ENCODE measurements at regions not wholly inside any gene's neighbourhood (a gene's known extent, or its start where the extent isn't known, plus 50 kb on each side); places are given as distances from the start of the nearest gene placed in this dataset.
"Not testable (repeated sequence)": the region's sequence is repeated elsewhere in the genome, so short reads cannot be mapped to it uniquely, and the experiment has no call there.

GRCh38 chr11:90650153-90650552, 427.3 kb upstream of the CHORDC1 start:
- H3K27me3 ChIP-seq (ENCODE audit: control insufficient read depth in 3 of 3, insufficient read depth in 3 of 3, low read length in 3 of 3) = no peaks in the 10 kb centered on the region
- H3K36me3 ChIP-seq (ENCODE audit: control insufficient read depth in 3 of 3, insufficient read depth in 3 of 3, low read length in 3 of 3) = no peaks in the 10 kb centered on the region

GRCh38 chr11:90646706-90647105, 423.9 kb upstream of the CHORDC1 start:
- no peak overlapping the region for H3K27ac ChIP-seq (ENCODE audit: low read depth, low read length)
- no peaks in the 10 kb centered on the region for H3K9me3 ChIP-seq (ENCODE audit: control insufficient read depth in 3 of 3, low read length in 3 of 3)
- H3K4me1 ChIP-seq (ENCODE audit: control insufficient read depth in 3 of 3, insufficient read depth in 3 of 3, low read length in 3 of 3) = no peaks in the 10 kb centered on the region
- no peaks in the 10 kb centered on the region for H3K27me3 ChIP-seq (ENCODE audit: control insufficient read depth in 3 of 3, insufficient read depth in 3 of 3, low read length in 3 of 3)
- no peak overlapping the region for H3K4me3 ChIP-seq (ENCODE audit: low read length in 3 of 3)
- H3K36me3 ChIP-seq (ENCODE audit: control insufficient read depth in 3 of 3, insufficient read depth in 3 of 3, low read length in 3 of 3) = no peaks in the 10 kb centered on the region
- H3K9ac ChIP-seq (ENCODE audit: low read depth in 1 of 3, low read length in 3 of 3) = no peak overlapping the region

More at GRCh38 chr11:90650153-90650552, 427.3 kb upstream of the CHORDC1 start:
- H3K27ac ChIP-seq (ENCODE audit: low read depth, low read length) = no peak overlapping the region
- H3K9me3 ChIP-seq (ENCODE audit: control insufficient read depth in 3 of 3, low read length in 3 of 3) = no peaks in the 10 kb centered on the region
- H3K4me1 ChIP-seq (ENCODE audit: control insufficient read depth in 3 of 3, insufficient read depth in 3 of 3, low read length in 3 of 3) = no peaks in the 10 kb centered on the region
- no peak overlapping the region for H3K9ac ChIP-seq (ENCODE audit: low read depth in 1 of 3, low read length in 3 of 3)
- H3K4me3 ChIP-seq (ENCODE audit: low read length in 3 of 3) = no peak overlapping the region

- Histone ChIP-seq H3K27ac (ENCODE audit: low read depth, low read length) (no peak overlapping the region), H3K27me3 (ENCODE audit: control insufficient read depth in 3 of 3, insufficient read depth in 3 of 3, low read length in 3 of 3) (no peaks in the 10 kb centered on the region), H3K4me1 (ENCODE audit: control insufficient read depth in 3 of 3, insufficient read depth in 3 of 3, low read length in 3 of 3) (no peaks in the 10 kb centered on the region), H3K9ac (ENCODE audit: low read depth in 1 of 3, low read length in 3 of 3) (no peak overlapping the region), H3K9me3 (ENCODE audit: control insufficient read depth in 3 of 3, low read length in 3 of 3) (no peaks in the 10 kb centered on the region), H3K36me3 (ENCODE audit: control insufficient read depth in 3 of 3, insufficient read depth in 3 of 3, low read length in 3 of 3) (no peaks in the 10 kb centered on the region), H3K4me3 (ENCODE audit: low read length in 3 of 3) (no peak overlapping the region)
These were observed 423.4 kb upstream of the CHORDC1 start for GRCh38 chr11:90646266-90646665.

GRCh38 chr11:90639461-90639993, 416.7 kb upstream of the CHORDC1 start:
- H3K36me3 ChIP-seq (ENCODE audit: control insufficient read depth in 3 of 3, insufficient read depth in 3 of 3, low read length in 3 of 3) = no peaks in the 10 kb centered on the region
- no peak overlapping the region for H3K9ac ChIP-seq (ENCODE audit: low read depth in 1 of 3, low read length in 3 of 3)
- no peak overlapping the region for H3K4me3 ChIP-seq (ENCODE audit: low read length in 3 of 3)
- H3K9me3 ChIP-seq (ENCODE audit: control insufficient read depth in 3 of 3, low read length in 3 of 3) = no peaks in the 10 kb centered on the region
- H3K27ac ChIP-seq (ENCODE audit: low read depth, low read length) = no peak overlapping the region
- H3K27me3 ChIP-seq (ENCODE audit: control insufficient read depth in 3 of 3, insufficient read depth in 3 of 3, low read length in 3 of 3) = no peaks in the 10 kb centered on the region
- no peaks in the 10 kb centered on the region for H3K4me1 ChIP-seq (ENCODE audit: control insufficient read depth in 3 of 3, insufficient read depth in 3 of 3, low read length in 3 of 3)

- Histone ChIP-seq H3K4me1 (ENCODE audit: control insufficient read depth in 3 of 3, insufficient read depth in 3 of 3, low read length in 3 of 3) (no peaks in the 10 kb centered on the region), H3K9me3 (ENCODE audit: control insufficient read depth in 3 of 3, low read length in 3 of 3) (no peaks in the 10 kb centered on the region), H3K9ac (ENCODE audit: low read depth in 1 of 3, low read length in 3 of 3) (no peak overlapping the region), H3K27ac (ENCODE audit: low read depth, low read length) (no peak overlapping the region), H3K27me3 (ENCODE audit: control insufficient read depth in 3 of 3, insufficient read depth in 3 of 3, low read length in 3 of 3) (no peaks in the 10 kb centered on the region), H3K36me3 (ENCODE audit: control insufficient read depth in 3 of 3, insufficient read depth in 3 of 3, low read length in 3 of 3) (no peaks in the 10 kb centered on the region), H3K4me3 (ENCODE audit: low read length in 3 of 3) (no peak overlapping the region)
These were observed 413.0 kb upstream of the CHORDC1 start for GRCh38 chr11:90635886-90636285.

GRCh38 chr11:90635151-90635550, 412.3 kb upstream of the CHORDC1 start:
- no peaks in the 10 kb centered on the region for H3K27me3 ChIP-seq (ENCODE audit: control insufficient read depth in 3 of 3, insufficient read depth in 3 of 3, low read length in 3 of 3)
- no peak overlapping the region for H3K4me3 ChIP-seq (ENCODE audit: low read length in 3 of 3)
- H3K9me3 ChIP-seq (ENCODE audit: control insufficient read depth in 3 of 3, low read length in 3 of 3) = no peaks in the 10 kb centered on the region
- no peaks in the 10 kb centered on the region for H3K4me1 ChIP-seq (ENCODE audit: control insufficient read depth in 3 of 3, insufficient read depth in 3 of 3, low read length in 3 of 3)
- H3K36me3 ChIP-seq (ENCODE audit: control insufficient read depth in 3 of 3, insufficient read depth in 3 of 3, low read length in 3 of 3) = no peaks in the 10 kb centered on the region
- H3K27ac ChIP-seq (ENCODE audit: low read depth, low read length) = no peak overlapping the region
- no peak overlapping the region for H3K9ac ChIP-seq (ENCODE audit: low read depth in 1 of 3, low read length in 3 of 3)

- Histone ChIP-seq H3K4me1 (ENCODE audit: control insufficient read depth in 3 of 3, insufficient read depth in 3 of 3, low read length in 3 of 3) (no peaks in the 10 kb centered on the region), H3K27ac (ENCODE audit: low read depth, low read length) (no peak overlapping the region)
These were observed 407.3 kb upstream of the CHORDC1 start for GRCh38 chr11:90630176-90630575.

GRCh38 chr11:90629229-90629806, 406.5 kb upstream of the CHORDC1 start:
- no peak overlapping the region for H3K4me3 ChIP-seq (ENCODE audit: low read length in 3 of 3)
- no peak overlapping the region for H3K9ac ChIP-seq (ENCODE audit: low read depth in 1 of 3, low read length in 3 of 3)
- H3K27me3 ChIP-seq (ENCODE audit: control insufficient read depth in 3 of 3, insufficient read depth in 3 of 3, low read length in 3 of 3) = no peaks in the 10 kb centered on the region
- H3K36me3 ChIP-seq (ENCODE audit: control insufficient read depth in 3 of 3, insufficient read depth in 3 of 3, low read length in 3 of 3) = no peaks in the 10 kb centered on the region
- H3K27ac ChIP-seq (ENCODE audit: low read depth, low read length) = no peak overlapping the region
- no peaks in the 10 kb centered on the region for H3K4me1 ChIP-seq (ENCODE audit: control insufficient read depth in 3 of 3, insufficient read depth in 3 of 3, low read length in 3 of 3)
- H3K9me3 ChIP-seq (ENCODE audit: control insufficient read depth in 3 of 3, low read length in 3 of 3) = no peaks in the 10 kb centered on the region

More at GRCh38 chr11:90630176-90630575, 407.3 kb upstream of the CHORDC1 start:
- H3K36me3 ChIP-seq (ENCODE audit: control insufficient read depth in 3 of 3, insufficient read depth in 3 of 3, low read length in 3 of 3) = no peaks in the 10 kb centered on the region
- H3K9ac ChIP-seq (ENCODE audit: low read depth in 1 of 3, low read length in 3 of 3) = no peak overlapping the region
- H3K9me3 ChIP-seq (ENCODE audit: control insufficient read depth in 3 of 3, low read length in 3 of 3) = no peaks in the 10 kb centered on the region
- no peak overlapping the region for H3K4me3 ChIP-seq (ENCODE audit: low read length in 3 of 3)
- no peaks in the 10 kb centered on the region for H3K27me3 ChIP-seq (ENCODE audit: control insufficient read depth in 3 of 3, insufficient read depth in 3 of 3, low read length in 3 of 3)

GRCh38 chr11:90614318-90614717, 391.5 kb upstream of the CHORDC1 start:
- Histone ChIP-seq H3K4me3 (ENCODE audit: low read length in 3 of 3) (no peak overlapping the region), H3K36me3 (ENCODE audit: control insufficient read depth in 3 of 3, insufficient read depth in 3 of 3, low read length in 3 of 3) (no peaks in the 10 kb centered on the region), H3K27ac (ENCODE audit: low read depth, low read length) (no peak overlapping the region), H3K9me3 (ENCODE audit: control insufficient read depth in 3 of 3, low read length in 3 of 3) (no peaks in the 10 kb centered on the region), H3K9ac (ENCODE audit: low read depth in 1 of 3, low read length in 3 of 3) (no peak overlapping the region), H3K4me1 (ENCODE audit: control insufficient read depth in 3 of 3, insufficient read depth in 3 of 3, low read length in 3 of 3) (no peaks in the 10 kb centered on the region), H3K27me3 (ENCODE audit: control insufficient read depth in 3 of 3, insufficient read depth in 3 of 3, low read length in 3 of 3) (no peaks in the 10 kb centered on the region)

- H3K27me3 ChIP-seq (ENCODE audit: control insufficient read depth in 3 of 3, insufficient read depth in 3 of 3, low read length in 3 of 3); H3K4me1 ChIP-seq (ENCODE audit: control insufficient read depth in 3 of 3, insufficient read depth in 3 of 3, low read length in 3 of 3); H3K9me3 ChIP-seq (ENCODE audit: control insufficient read depth in 3 of 3, low read length in 3 of 3); H3K4me3 ChIP-seq (ENCODE audit: low read length in 3 of 3); H3K27ac ChIP-seq (ENCODE audit: low read depth, low read length); H3K9ac ChIP-seq (ENCODE audit: low read depth in 1 of 3, low read length in 3 of 3); H3K36me3 ChIP-seq (ENCODE audit: control insufficient read depth in 3 of 3, insufficient read depth in 3 of 3, low read length in 3 of 3): not testable (repeated sequence)
These were observed 390.2 kb upstream of the CHORDC1 start for GRCh38 chr11:90613037-90613436.

All from skeletal muscle tissue (tissue), 3 donors.